PC-3 (cell line): ENCODE measurements at regions not wholly inside any gene's neighbourhood (a gene's known extent, or its start where the extent isn't known, plus 50 kb on each side); places are given as distances from the start of the nearest gene placed in this dataset.
"Not testable (repeated sequence)": the region's sequence is repeated elsewhere in the genome, so short reads cannot be mapped to it uniquely, and the experiment has no call there.

Source experiments
- ATAC-seq: fragments of 200-7000 bp; cut with Tn5 transposase; 2 replicates; pipeline ENCODE4 v1.9.1; 2020; ENCODE audit warnings: mild to moderate bottlenecking, moderate library complexity
- BruUV-seq: library from RNA; stranded (reverse); fragments of 400-500 nt; replicated peaks from 2 replicates; lab custom pipeline; 2021; lab: Mats Ljungman, UMichigan
- CTCF ChIA-PET: fragments of 300-600 bp; sonication (Branson Sonifier 250); formaldehyde crosslinking; loops from one replicate; lab custom pipeline; 2022; ENCODE audit warnings: antibody characterized with exemption; lab: Charles Lee
- POLR2A ChIA-PET: fragments of 300-600 bp; sonication (Branson Sonifier 250); formaldehyde crosslinking; loops from one replicate; lab custom pipeline; 2022; ENCODE audit warnings: antibody characterized with exemption; ENCODE audit not compliant: unreplicated experiment; lab: Charles Lee
- DNase-seq: peaks from one replicate; pipeline ENCODE4 v3.0.0-alpha.2; 2015
- H2AFZ ChIP-seq: fragments of 300-600 bp; sonication (generic); 2 replicates; pipeline ENCODE4 v1.6.0; 2016; ENCODE audit warnings: antibody characterized with exemption, low read length
- H3F3A ChIP-seq: fragments of 300-600 bp; sonication (generic); one replicate; pipeline ENCODE4 v1.6.0; 2017; ENCODE audit warnings: antibody characterized with exemption, low read length, control low read depth, mild to moderate bottlenecking; ENCODE audit not compliant: unreplicated experiment
- H3K27ac ChIP-seq: fragments of 300-600 bp; sonication (generic); 2 replicates; pipeline ENCODE4 v1.5.1; 2016; ENCODE audit warnings: mild to moderate bottlenecking, low read length
- H3K27me3 ChIP-seq: fragments of 300-600 bp; sonication (generic); 2 replicates; pipeline ENCODE4 v1.6.1; 2016; ENCODE audit warnings: low read length, mixed read lengths
- H3K36me3 ChIP-seq: fragments of 300-600 bp; sonication (generic); 2 replicates; pipeline ENCODE4 v1.6.1; 2016; ENCODE audit warnings: low read depth, mixed run types, low read length, mixed read lengths
- H3K4me1 ChIP-seq: fragments of 300-600 bp; sonication (generic); 2 replicates; pipeline ENCODE4 v1.5.1; 2016; ENCODE audit warnings: low read length; ENCODE audit not compliant: insufficient read depth
- H3K4me2 ChIP-seq: fragments of 300-600 bp; sonication (generic); 2 replicates; pipeline ENCODE4 v1.6.0; 2016; ENCODE audit warnings: low read length
- H3K4me3 ChIP-seq: fragments of 300-600 bp; sonication (generic); 2 replicates; pipeline ENCODE4 v1.5.1; 2016; ENCODE audit warnings: mild to moderate bottlenecking, low read length, mixed read lengths
- H3K79me2 ChIP-seq: fragments of 300-600 bp; sonication (generic); 2 replicates; pipeline ENCODE4 v1.6.1; 2017; ENCODE audit warnings: low read length, mixed read lengths
- H3K9ac ChIP-seq: fragments of 300-600 bp; sonication (generic); 2 replicates; pipeline ENCODE4 v1.6.0; 2016; ENCODE audit warnings: mild to moderate bottlenecking, low read length
- H3K9me2 ChIP-seq: fragments of 300-600 bp; sonication (generic); replicated peaks from 2 replicates; pipeline ENCODE4 v1.6.1; 2016; ENCODE audit warnings: mixed run types, low read length, mixed read lengths
- H3K9me3 ChIP-seq: fragments of 300-600 bp; sonication (generic); 2 replicates; pipeline ENCODE4 v1.6.1; 2016; ENCODE audit warnings: low read length, mixed read lengths
- H4K20me1 ChIP-seq: fragments of 300-600 bp; sonication (generic); 2 replicates; pipeline ENCODE4 v1.6.1; 2016; ENCODE audit warnings: low read length, mixed read lengths
- EZH2 ChIP-seq: fragments of 300-600 bp; sonication (generic); IDR thresholded peaks from one replicate; pipeline ENCODE4 v1.6.1; 2017; ENCODE audit warnings: antibody characterized with exemption, mild to moderate bottlenecking, low read length; ENCODE audit not compliant: unreplicated experiment
- EZH2phosphoT487 ChIP-seq: fragments of 300-600 bp; sonication (generic); IDR thresholded peaks from 2 replicates; pipeline ENCODE4 v1.6.1; 2018; ENCODE audit warnings: mild to moderate bottlenecking, antibody characterized with exemption, low read length, borderline replicate concordance
- intact Hi-C: fragments of 100-400 bp; cut with micrococcal nuclease; formaldehyde crosslinking; loops from 2 replicates; pipeline ENCODE4 v1.9.0; 2023
- TF ChIP-seq, protein P1 (sequence below): fragments of 300-600 bp; sonication (generic); conservative IDR thresholded peaks from 2 replicates; pipeline ENCODE4 v1.5.1; 2017; ENCODE audit warnings: antibody characterized with exemption, low read depth, mild to moderate bottlenecking, low read length

DNA sequence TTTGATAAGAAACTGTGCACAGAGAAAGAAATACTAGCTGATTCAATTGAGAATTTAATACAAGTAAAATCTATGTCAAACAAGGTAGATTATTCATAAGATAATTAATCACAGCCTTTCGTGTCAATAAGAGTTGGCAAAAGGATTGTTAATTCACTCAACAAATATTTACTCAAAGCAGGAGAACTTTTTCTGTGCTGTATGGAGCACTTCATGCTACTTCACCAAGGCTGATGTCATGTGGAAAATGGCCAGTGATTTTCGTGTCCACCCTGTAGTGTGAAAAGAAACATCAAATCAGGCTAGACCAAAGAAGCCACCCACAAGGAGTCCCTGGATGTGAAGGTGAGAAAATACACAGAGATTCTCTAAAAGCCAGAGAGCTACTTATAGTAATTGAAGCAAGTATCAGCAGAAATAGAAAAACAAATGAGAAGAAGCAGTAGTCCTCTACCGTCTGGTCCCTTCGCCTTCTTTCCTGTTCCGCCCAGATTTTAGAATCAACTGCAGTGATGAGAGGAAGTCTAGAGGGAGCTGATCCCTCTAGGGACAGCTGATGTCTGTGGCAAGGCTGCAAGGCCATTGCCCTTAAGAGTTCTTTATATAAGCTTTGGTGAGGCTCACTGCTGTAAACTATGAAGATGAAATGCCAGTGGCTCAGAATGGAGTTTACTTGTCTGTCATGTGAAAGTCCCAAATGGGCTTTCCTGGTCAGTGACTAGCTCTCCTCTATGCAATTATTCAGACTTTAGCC lies 201.3 kb upstream of the APCDD1 start:
- no TSS peak for BruUV-seq
- ATAC-seq (no peak), DNase-seq (no peak)
- Histone ChIP-seq H3K36me3 (no peaks in the 10 kb centered on the region), H3F3A (no peaks in the 10 kb centered on the region), H3K9ac (no peak overlapping the region), H4K20me1 (no peaks in the 10 kb centered on the region), H3K4me1 (no peaks in the 10 kb centered on the region), H3K27ac (no peak overlapping the region), H3K9me2 (no peaks in the 10 kb centered on the region), H2AFZ (no peak overlapping the region), H3K4me2 (no peak overlapping the region), H3K27me3 (peaks cover 16% of the 10 kb centered on the region), H3K79me2 (no peaks in the 10 kb centered on the region), H3K9me3 (no peaks in the 10 kb centered on the region), H3K4me3 (no peak overlapping the region)
- TF ChIP-seq EZH2phosphoT487 = no peak
- TF ChIP-seq EZH2 = no peak
- TF ChIP-seq, protein P1, sequence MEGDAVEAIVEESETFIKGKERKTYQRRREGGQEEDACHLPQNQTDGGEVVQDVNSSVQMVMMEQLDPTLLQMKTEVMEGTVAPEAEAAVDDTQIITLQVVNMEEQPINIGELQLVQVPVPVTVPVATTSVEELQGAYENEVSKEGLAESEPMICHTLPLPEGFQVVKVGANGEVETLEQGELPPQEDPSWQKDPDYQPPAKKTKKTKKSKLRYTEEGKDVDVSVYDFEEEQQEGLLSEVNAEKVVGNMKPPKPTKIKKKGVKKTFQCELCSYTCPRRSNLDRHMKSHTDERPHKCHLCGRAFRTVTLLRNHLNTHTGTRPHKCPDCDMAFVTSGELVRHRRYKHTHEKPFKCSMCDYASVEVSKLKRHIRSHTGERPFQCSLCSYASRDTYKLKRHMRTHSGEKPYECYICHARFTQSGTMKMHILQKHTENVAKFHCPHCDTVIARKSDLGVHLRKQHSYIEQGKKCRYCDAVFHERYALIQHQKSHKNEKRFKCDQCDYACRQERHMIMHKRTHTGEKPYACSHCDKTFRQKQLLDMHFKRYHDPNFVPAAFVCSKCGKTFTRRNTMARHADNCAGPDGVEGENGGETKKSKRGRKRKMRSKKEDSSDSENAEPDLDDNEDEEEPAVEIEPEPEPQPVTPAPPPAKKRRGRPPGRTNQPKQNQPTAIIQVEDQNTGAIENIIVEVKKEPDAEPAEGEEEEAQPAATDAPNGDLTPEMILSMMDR = no peak
- CTCF ChIA-PET = no interaction called here
- intact Hi-C loops = no loop called here
- POLR2A ChIA-PET = no interaction called here

DNA sequence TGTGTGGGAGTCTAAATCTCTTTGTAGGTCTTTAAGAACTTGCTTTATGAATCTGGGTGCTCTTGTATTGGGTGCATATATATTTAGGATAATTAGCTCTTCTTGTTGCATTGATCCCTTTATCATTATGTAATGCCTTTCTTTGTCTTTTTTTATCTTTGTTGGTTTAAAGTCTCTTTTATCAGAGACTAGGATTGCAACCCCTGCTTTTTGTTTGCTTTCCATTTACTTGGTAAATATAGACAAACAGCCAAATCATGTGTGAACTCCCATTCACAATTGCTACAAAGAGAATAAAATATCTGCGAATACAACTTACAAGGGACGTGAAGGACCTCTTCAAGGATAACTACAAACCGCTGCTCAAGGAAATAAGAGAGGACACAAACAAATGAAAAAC lies 198.2 kb upstream of the APCDD1 start:
- POLR2A ChIA-PET, H3K79me2 ChIP-seq, CTCF ChIA-PET, H3K4me3 ChIP-seq, H3K27me3 ChIP-seq, H3K36me3 ChIP-seq, BruUV-seq, DNase-seq, H3K27ac ChIP-seq, H4K20me1 ChIP-seq, H2AFZ ChIP-seq, intact Hi-C loops, H3K9ac ChIP-seq, H3K4me2 ChIP-seq, H3K9me2 ChIP-seq, H3K4me1 ChIP-seq, H3F3A ChIP-seq, H3K9me3 ChIP-seq, ATAC-seq: not testable (repeated sequence)

DNA sequence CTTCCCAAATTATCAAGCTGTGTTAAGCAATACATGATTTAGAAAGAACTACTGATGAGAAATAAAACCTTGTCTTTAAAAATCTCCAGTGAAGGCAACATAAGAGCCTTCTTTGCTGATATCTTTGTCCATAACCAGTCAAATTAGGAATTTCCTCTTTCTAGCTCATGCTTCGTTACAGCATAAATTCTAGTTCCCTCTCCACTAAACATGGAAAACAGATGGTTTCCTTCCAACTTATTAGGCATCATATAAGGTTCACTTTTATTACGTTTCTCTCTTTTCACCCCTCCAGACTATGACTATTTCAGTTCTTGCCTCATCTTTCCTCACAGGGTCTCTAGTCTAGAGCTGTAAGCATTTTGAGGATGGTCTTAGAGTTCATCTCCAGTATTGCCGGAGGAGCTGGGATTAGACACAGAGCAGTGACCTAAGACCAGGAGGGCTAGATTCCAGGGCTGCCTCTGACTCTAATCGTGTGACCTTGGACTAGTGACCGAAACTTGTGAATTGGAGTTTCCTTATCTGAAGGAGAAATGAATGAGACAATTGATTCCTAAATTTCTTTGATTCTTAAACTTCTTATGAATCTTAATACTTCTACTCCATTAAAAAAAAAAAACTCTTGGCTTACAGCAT lies 195.5 kb upstream of the APCDD1 start:
- Histone ChIP-seq H3F3A (no peaks in the 10 kb centered on the region), H3K27ac (no peak overlapping the region), H3K9ac (no peak overlapping the region), H3K9me2 (no peaks in the 10 kb centered on the region), H3K36me3 (no peaks in the 10 kb centered on the region), H3K4me2 (no peak overlapping the region), H4K20me1 (no peaks in the 10 kb centered on the region), H2AFZ (no peak overlapping the region), H3K4me3 (no peak overlapping the region), H3K27me3 (peaks cover 29% of the 10 kb centered on the region), H3K9me3 (no peaks in the 10 kb centered on the region), H3K4me1 (no peaks in the 10 kb centered on the region), H3K79me2 (no peaks in the 10 kb centered on the region)
- intact Hi-C loops = no loop called here
- ChIA-PET CTCF (no interaction called here), POLR2A (no interaction called here)
- no TSS peak for BruUV-seq
- no peak for ATAC-seq
- DNase-seq = no peak
- TF ChIP-seq EZH2 (no peak), EZH2phosphoT487 (no peak)
- TF ChIP-seq, protein P1 = no peak
